ENCODE measurements at regions not wholly inside any gene's neighbourhood (a gene's known extent, or its start where the extent isn't known, plus 50 kb on each side); places are given as distances from the start of the nearest gene placed in this dataset.

DNA sequence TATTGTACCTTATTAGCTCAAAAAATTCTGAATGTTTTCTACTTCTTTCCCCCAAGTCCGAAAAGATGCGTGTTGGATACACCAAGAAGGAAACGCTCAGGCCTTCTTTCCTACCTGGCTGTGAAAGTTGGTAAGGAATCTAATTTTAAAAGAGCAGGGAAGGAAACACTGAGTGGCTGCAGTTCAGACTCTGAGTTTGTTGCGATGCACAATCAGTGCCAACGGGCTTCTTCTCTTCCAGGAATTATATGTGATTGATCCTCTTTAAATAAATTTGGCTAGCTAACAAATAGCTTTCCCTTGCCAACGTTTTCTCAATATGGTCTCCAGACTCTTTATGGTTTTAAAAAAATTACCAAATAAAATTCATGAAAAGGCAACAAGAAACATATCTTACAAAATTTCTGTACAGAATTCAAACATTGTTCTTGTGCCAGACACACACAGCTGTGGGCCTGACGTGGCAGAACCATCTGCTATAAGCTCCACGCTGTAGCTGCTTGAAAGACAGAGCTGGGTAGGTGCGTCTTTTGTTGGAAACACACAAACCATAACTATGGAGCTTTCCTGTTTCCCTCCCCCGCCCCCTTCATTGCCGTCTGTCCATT, 493.1 kb downstream of the ZNF608 start:
- no peak overlapping the region for H3K9ac ChIP-seq
- peak overlapping the region in 1 of 2 experiments; percentile 88; a peak in 2 of 4 replicates for H3K27ac ChIP-seq (ENCODE audit: low read depth in 2 of 2, low read length in 1 of 2)
- no peaks in the 10 kb centered on the region for H3K79me2 ChIP-seq (ENCODE audit: insufficient read depth)
- ChIA-PET CTCF (interaction anchor here (1.3 to 1.8 kb wide), 2 partner anchors 17 to 582 kb away, joined by 3 to 5 read pairs; no protein-coding TSS in a partner anchor), POLR2A (no interaction called here)
- H3K4me1 ChIP-seq (ENCODE audit: control insufficient read depth in 1 of 2, insufficient read depth in 2 of 2, low read depth in 1 of 2, low read length in 1 of 2) = peaks cover 0 to 27% of the 10 kb centered on the region in 2 experiments; a peak in 2 of 4 replicates
- 69% methylated on average over 11 of the region's 11 CpGs for WGBS (ENCODE audit: low lambda C conversion rate)
- no peak overlapping the region for H3K4me3 ChIP-seq (ENCODE audit: low read depth in 2 of 2, low read length in 1 of 2)
- H3K9me3 ChIP-seq = no peaks in the 10 kb centered on the region
- H3F3A ChIP-seq (replicated peaks; ENCODE audit: insufficient read depth) = no peaks in the 10 kb centered on the region
- H4K20me1 ChIP-seq (ENCODE audit: insufficient read depth) = no peaks in the 10 kb centered on the region
- H2AFZ ChIP-seq (ENCODE audit: low read depth) = no peak overlapping the region
- TF ChIP-seq EP300 (IDR thresholded peaks at IDR 0.05; ENCODE audit: borderline replicate concordance in 1 of 2, low read depth in 1 of 2, low read length in 1 of 2) (no peak), FOSL2 (IDR thresholded peaks at IDR 0.05; ENCODE audit: borderline replicate concordance, low read depth) (no peak), RFX5 (IDR thresholded peaks at IDR 0.05; ENCODE audit: low read length) (no peak), GATA2 (CRISPR knock-in tag; IDR thresholded peaks at IDR 0.05) (no peak), EZH2phosphoT487 (IDR thresholded peaks at IDR 0.05; ENCODE audit: borderline replicate concordance, low read depth) (no peak), ELF1 (IDR thresholded peaks at IDR 0.05) (no peak), SMC3 (IDR thresholded peaks at IDR 0.05; ENCODE audit: low read depth, low read length) (no peak), NRF1 (IDR thresholded peaks at IDR 0.05; ENCODE audit: low read depth, low read length) (no peak)
- TF ChIP-seq, protein P1, sequence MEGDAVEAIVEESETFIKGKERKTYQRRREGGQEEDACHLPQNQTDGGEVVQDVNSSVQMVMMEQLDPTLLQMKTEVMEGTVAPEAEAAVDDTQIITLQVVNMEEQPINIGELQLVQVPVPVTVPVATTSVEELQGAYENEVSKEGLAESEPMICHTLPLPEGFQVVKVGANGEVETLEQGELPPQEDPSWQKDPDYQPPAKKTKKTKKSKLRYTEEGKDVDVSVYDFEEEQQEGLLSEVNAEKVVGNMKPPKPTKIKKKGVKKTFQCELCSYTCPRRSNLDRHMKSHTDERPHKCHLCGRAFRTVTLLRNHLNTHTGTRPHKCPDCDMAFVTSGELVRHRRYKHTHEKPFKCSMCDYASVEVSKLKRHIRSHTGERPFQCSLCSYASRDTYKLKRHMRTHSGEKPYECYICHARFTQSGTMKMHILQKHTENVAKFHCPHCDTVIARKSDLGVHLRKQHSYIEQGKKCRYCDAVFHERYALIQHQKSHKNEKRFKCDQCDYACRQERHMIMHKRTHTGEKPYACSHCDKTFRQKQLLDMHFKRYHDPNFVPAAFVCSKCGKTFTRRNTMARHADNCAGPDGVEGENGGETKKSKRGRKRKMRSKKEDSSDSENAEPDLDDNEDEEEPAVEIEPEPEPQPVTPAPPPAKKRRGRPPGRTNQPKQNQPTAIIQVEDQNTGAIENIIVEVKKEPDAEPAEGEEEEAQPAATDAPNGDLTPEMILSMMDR (IDR thresholded peaks at IDR 0.05) = no peak
- TF ChIP-seq, protein P2, sequence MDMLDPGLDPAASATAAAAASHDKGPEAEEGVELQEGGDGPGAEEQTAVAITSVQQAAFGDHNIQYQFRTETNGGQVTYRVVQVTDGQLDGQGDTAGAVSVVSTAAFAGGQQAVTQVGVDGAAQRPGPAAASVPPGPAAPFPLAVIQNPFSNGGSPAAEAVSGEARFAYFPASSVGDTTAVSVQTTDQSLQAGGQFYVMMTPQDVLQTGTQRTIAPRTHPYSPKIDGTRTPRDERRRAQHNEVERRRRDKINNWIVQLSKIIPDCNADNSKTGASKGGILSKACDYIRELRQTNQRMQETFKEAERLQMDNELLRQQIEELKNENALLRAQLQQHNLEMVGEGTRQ (IDR thresholded peaks at IDR 0.05; ENCODE audit: borderline replicate concordance, low read depth, low read length) = no peak
- TF ChIP-seq, protein P3, sequence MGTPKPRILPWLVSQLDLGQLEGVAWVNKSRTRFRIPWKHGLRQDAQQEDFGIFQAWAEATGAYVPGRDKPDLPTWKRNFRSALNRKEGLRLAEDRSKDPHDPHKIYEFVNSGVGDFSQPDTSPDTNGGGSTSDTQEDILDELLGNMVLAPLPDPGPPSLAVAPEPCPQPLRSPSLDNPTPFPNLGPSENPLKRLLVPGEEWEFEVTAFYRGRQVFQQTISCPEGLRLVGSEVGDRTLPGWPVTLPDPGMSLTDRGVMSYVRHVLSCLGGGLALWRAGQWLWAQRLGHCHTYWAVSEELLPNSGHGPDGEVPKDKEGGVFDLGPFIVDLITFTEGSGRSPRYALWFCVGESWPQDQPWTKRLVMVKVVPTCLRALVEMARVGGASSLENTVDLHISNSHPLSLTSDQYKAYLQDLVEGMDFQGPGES (IDR thresholded peaks at IDR 0.05; ENCODE audit: low read depth, low read length) = no peak
- H3K27me3 ChIP-seq (ENCODE audit: insufficient read depth) = no peaks in the 10 kb centered on the region
- H3K36me3 ChIP-seq (replicated peaks in 1 of 2; ENCODE audit: control insufficient read depth in 1 of 2, insufficient read depth in 2 of 2, low read length in 1 of 2) = no peaks in the 10 kb centered on the region
- DNase-seq = no peak
- no peaks in the 10 kb centered on the region for H3K9me2 ChIP-seq
- H3K4me2 ChIP-seq = no peak overlapping the region

DNA sequence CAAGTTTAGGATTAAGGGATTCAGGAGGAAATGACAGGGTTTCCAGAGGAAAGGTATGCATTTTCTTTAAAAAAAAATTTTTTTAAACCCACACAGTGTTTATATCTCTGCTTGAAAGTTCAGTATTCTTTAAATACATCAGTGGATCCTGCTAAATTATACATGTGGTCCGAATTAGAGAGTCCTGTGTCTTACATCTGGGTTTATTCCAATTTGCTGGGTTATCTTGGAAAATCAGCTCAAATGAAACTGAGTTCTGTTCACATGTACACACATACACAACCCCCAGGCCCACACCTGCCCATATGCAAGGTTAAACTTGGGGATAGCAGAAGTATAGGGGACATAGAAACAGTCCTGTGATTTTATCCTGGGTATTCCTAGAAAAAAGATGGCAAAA, 493.7 kb downstream of the ZNF608 start:
- H3K79me2 ChIP-seq (ENCODE audit: insufficient read depth) = no peaks in the 10 kb centered on the region
- H3K27me3 ChIP-seq (ENCODE audit: insufficient read depth) = no peaks in the 10 kb centered on the region
- 18% methylated on average over 1 of the region's 1 CpG for WGBS (ENCODE audit: low lambda C conversion rate)
- no peaks in the 10 kb centered on the region for H3F3A ChIP-seq (replicated peaks; ENCODE audit: insufficient read depth)
- no peak overlapping the region for H3K4me3 ChIP-seq (ENCODE audit: low read depth in 2 of 2, low read length in 1 of 2)
- peak overlapping the region in 1 of 2 experiments; percentile 88; a peak in 2 of 4 replicates for H3K27ac ChIP-seq (ENCODE audit: low read depth in 2 of 2, low read length in 1 of 2)
- H3K4me2 ChIP-seq = no peak overlapping the region
- no peaks in the 10 kb centered on the region for H4K20me1 ChIP-seq (ENCODE audit: insufficient read depth)
- TF ChIP-seq GATA2 (CRISPR knock-in tag; IDR thresholded peaks at IDR 0.05) (peak; percentile 76), RCOR1 (IDR thresholded peaks at IDR 0.05; ENCODE audit: low read length) (peak; percentile 63; the same call in 1 of the 2 replicates), FOXM1 (IDR thresholded peaks at IDR 0.05; ENCODE audit: low read depth) (no peak), JUND (IDR thresholded peaks at IDR 0.05) (no peak), EP300 (IDR thresholded peaks at IDR 0.05; ENCODE audit: borderline replicate concordance in 1 of 2, low read depth in 1 of 2, low read length in 1 of 2) (peak in 1 of 2 experiments; percentile 79; a peak in 1 of 4 replicates), SMC3 (IDR thresholded peaks at IDR 0.05; ENCODE audit: low read depth, low read length) (no peak), ELF1 (IDR thresholded peaks at IDR 0.05) (no peak), RAD21 (IDR thresholded peaks at IDR 0.05; ENCODE audit: low read length) (peak; percentile 18; the same call in 1 of the 2 replicates), TAF1 (IDR thresholded peaks at IDR 0.05; ENCODE audit: borderline replicate concordance, low read depth, low read length) (no peak)
- TF ChIP-seq, protein P4, sequence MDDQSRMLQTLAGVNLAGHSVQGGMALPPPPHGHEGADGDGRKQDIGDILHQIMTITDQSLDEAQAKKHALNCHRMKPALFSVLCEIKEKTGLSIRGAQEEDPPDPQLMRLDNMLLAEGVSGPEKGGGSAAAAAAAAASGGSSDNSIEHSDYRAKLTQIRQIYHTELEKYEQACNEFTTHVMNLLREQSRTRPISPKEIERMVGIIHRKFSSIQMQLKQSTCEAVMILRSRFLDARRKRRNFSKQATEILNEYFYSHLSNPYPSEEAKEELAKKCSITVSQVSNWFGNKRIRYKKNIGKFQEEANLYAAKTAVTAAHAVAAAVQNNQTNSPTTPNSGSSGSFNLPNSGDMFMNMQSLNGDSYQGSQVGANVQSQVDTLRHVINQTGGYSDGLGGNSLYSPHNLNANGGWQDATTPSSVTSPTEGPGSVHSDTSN (IDR thresholded peaks at IDR 0.05) = no peak
- peaks cover 0 to 27% of the 10 kb centered on the region in 2 experiments; a peak in 2 of 4 replicates for H3K4me1 ChIP-seq (ENCODE audit: control insufficient read depth in 1 of 2, insufficient read depth in 2 of 2, low read depth in 1 of 2, low read length in 1 of 2)
- POLR2A ChIA-PET = no interaction called here
- no peak overlapping the region for H3K9ac ChIP-seq
- no peaks in the 10 kb centered on the region for H3K9me3 ChIP-seq
- CTCF ChIA-PET = interaction anchor here (1.8 kb wide), 1 partner anchor 582 kb away, joined by 5 read pairs; no protein-coding TSS in a partner anchor
- no peaks in the 10 kb centered on the region for H3K9me2 ChIP-seq
- H2AFZ ChIP-seq (ENCODE audit: low read depth) = no peak overlapping the region
- H3K36me3 ChIP-seq (replicated peaks in 1 of 2; ENCODE audit: control insufficient read depth in 1 of 2, insufficient read depth in 2 of 2, low read length in 1 of 2) = no peaks in the 10 kb centered on the region
- peak; percentile 36 for DNase-seq

Data from SK-N-SH (cell line).